ENCODE measurements at regions not wholly inside any gene's neighbourhood (a gene's known extent, or its start where the extent isn't known, plus 50 kb on each side); places are given as distances from the start of the nearest gene placed in this dataset.
A peak's percentile ranks its signal among the peaks of the same experiment; 100 is the strongest.

DNA sequence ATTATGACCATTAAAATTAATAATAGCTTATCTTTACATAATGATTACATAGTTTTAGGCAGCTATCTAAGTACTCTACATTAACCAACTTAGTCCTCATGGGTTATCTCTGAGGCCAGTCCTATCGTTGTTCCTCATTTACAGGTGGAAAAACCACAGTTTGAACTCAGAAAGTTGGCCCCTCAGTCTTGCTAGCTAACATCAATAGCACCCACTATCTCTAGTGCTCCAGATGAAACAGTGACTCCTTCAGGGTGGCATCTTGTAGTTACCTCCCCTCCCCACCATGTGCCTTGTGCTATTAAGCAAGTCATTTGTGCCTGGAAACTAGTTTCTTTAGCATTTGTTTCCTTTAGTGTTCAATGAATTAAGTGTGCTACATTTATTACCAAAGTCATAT lies 1086.7 kb downstream of the EFNB2 start:
- DNase-seq, result no peak
- H3K27me3 Mint-ChIP-seq (ENCODE audit: insufficient read depth), result no peaks in the 10 kb centered on the region; the same call in 1 of the 2 replicates
- no peaks in the 10 kb centered on the region for H3K36me3 Mint-ChIP-seq (ENCODE audit: low read depth)
- H3K9me3 Mint-ChIP-seq, result peaks cover 4% of the 10 kb centered on the region; the same call in 1 of the 2 replicates
- TF ChIP-seq, protein P1, sequence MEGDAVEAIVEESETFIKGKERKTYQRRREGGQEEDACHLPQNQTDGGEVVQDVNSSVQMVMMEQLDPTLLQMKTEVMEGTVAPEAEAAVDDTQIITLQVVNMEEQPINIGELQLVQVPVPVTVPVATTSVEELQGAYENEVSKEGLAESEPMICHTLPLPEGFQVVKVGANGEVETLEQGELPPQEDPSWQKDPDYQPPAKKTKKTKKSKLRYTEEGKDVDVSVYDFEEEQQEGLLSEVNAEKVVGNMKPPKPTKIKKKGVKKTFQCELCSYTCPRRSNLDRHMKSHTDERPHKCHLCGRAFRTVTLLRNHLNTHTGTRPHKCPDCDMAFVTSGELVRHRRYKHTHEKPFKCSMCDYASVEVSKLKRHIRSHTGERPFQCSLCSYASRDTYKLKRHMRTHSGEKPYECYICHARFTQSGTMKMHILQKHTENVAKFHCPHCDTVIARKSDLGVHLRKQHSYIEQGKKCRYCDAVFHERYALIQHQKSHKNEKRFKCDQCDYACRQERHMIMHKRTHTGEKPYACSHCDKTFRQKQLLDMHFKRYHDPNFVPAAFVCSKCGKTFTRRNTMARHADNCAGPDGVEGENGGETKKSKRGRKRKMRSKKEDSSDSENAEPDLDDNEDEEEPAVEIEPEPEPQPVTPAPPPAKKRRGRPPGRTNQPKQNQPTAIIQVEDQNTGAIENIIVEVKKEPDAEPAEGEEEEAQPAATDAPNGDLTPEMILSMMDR (IDR thresholded peaks at IDR 0.05), result no peak
- no peak overlapping the region for H3K4me3 Mint-ChIP-seq
- H3K4me1 Mint-ChIP-seq (ENCODE audit: low read depth), result peaks cover 22% of the 10 kb centered on the region; the same call in 1 of the 2 replicates
- no peak overlapping the region for H3K27ac Mint-ChIP-seq

DNA sequence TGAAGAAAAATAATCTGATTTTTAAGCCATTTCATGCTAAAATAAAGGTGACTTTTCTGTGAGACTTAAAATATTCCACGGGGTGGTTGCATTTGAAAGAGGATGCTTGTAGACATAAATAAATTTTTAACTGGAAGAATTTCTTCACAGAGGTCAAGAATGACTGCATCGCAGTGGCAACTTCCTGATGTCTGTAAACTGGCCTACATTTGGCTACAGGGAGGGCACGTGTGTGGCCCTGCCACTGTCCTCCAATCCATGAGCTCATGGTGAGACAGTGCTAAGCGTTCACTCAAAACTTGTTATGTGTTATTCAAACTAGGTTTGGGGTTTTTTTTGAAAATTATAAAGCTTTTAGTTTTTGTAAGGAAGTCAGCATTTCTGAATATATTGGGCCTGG lies 1089.3 kb downstream of the EFNB2 start:
- Mint-ChIP-seq H3K36me3 (ENCODE audit: low read depth) (no peaks in the 10 kb centered on the region), H3K4me3 (peak overlapping the region; percentile 73; the same call in 1 of the 2 replicates), H3K27ac (peak overlapping the region; percentile 80; the same call in 1 of the 2 replicates), H3K4me1 (ENCODE audit: low read depth) (peaks cover 37% of the 10 kb centered on the region; the same call in 1 of the 2 replicates), H3K27me3 (ENCODE audit: insufficient read depth) (no peaks in the 10 kb centered on the region), H3K9me3 (no peaks in the 10 kb centered on the region; the same call in 1 of the 2 replicates)
- no peak for DNase-seq
- TF ChIP-seq, protein P1 (IDR thresholded peaks at IDR 0.05), result no peak

DNA sequence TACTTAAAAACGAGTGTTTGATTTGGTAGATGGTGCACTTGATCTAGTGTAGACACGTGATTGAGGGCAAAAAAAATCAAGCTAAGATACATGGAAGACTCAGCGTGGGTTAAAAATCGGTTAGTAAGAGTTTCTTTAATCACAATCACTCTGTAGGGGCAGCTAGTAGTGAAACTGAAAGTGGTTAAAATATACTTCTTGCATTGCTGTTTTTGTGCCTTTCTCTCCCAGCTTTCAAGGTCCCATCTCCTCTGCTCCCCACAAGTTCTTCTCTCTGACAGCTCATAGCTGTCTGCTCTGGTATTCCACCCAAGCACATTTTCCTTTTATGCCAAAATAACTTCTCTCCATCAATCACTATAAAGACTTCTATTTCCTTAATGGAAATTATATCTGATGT lies 1089.7 kb downstream of the EFNB2 start:
- peaks cover 41% of the 10 kb centered on the region; the same call in 1 of the 2 replicates for H3K4me1 Mint-ChIP-seq (ENCODE audit: low read depth)
- TF ChIP-seq, protein P1 (IDR thresholded peaks at IDR 0.05), result no peak
- H3K27ac Mint-ChIP-seq, result peak overlapping the region; percentile 80; the same call in 1 of the 2 replicates
- H3K9me3 Mint-ChIP-seq, result no peaks in the 10 kb centered on the region; the same call in 1 of the 2 replicates
- H3K4me3 Mint-ChIP-seq, result peak overlapping the region; percentile 73; the same call in 1 of the 2 replicates
- no peaks in the 10 kb centered on the region for H3K36me3 Mint-ChIP-seq (ENCODE audit: low read depth)
- no peak for DNase-seq
- no peaks in the 10 kb centered on the region for H3K27me3 Mint-ChIP-seq (ENCODE audit: insufficient read depth)

DNA sequence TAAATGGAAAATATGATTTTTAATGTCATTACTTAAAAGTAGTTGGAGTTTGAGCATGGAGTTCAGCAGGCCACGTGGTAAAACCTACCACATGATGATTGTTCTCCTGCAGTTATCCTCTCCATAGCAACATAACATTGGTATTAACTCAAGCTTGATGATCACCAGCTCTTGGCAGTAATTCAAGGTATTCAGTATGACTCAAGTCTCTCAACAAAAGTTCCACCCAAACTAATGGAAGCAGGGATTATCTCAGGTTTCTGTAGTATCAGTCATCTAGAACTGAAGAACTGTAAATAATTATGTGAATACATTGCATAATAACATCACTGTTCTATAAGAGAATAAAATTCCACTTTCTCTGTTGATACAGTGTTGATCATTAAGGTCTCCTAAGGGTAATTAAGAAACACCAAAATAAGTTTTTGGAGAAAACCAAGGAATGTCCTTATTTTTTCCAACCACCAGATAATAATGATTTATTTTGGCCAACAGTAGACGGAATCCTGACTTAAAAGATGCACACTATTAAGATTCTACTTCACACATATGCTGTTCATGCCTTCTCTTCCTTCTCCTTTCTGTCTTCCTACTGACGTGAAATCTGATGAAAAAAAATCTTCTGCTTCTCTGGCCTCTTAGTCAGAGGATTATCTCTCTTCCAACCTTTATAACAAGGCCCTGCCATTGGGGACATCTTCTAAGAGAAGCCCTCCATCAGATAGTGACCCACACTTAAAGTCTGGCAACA lies 1092.3 kb downstream of the EFNB2 start:
- TF ChIP-seq, protein P1 (IDR thresholded peaks at IDR 0.05), result no peak
- DNase-seq, result peak; percentile 75
- Mint-ChIP-seq H3K4me1 (ENCODE audit: low read depth) (peaks cover 52% of the 10 kb centered on the region; the same call in 1 of the 2 replicates), H3K27me3 (ENCODE audit: insufficient read depth) (no peaks in the 10 kb centered on the region), H3K4me3 (no peak overlapping the region), H3K9me3 (no peaks in the 10 kb centered on the region; the same call in 1 of the 2 replicates), H3K36me3 (ENCODE audit: low read depth) (no peaks in the 10 kb centered on the region), H3K27ac (peak overlapping the region; percentile 86)

DNA sequence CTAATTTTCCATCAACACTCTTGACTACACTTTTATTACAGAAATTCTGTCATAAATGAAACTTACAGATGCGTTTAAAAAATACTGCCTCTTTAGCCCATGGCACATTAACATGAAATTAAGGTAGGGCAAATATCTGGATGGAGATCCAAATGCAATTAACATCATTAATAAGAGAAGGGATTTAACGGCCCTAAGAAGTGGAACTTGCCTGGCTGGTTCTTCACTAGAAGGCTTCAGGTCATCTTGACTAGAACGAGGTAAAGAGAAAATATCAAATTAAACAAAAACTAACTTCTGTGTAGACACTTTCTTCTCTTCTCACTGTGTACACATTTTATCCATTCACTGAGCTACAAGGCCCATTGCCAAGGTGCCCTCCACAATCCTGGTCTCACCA lies 1093.4 kb downstream of the EFNB2 start:
- peak overlapping the region; percentile 86; the same call in 1 of the 2 replicates for H3K27ac Mint-ChIP-seq
- no peaks in the 10 kb centered on the region for H3K36me3 Mint-ChIP-seq (ENCODE audit: low read depth)
- peak overlapping the region; percentile 11; the same call in 1 of the 2 replicates for H3K4me3 Mint-ChIP-seq
- no peaks in the 10 kb centered on the region for H3K27me3 Mint-ChIP-seq (ENCODE audit: insufficient read depth)
- TF ChIP-seq, protein P1 (IDR thresholded peaks at IDR 0.05), result no peak
- peaks cover 53% of the 10 kb centered on the region; the same call in 1 of the 2 replicates for H3K4me1 Mint-ChIP-seq (ENCODE audit: low read depth)
- no peak for DNase-seq
- H3K9me3 Mint-ChIP-seq, result no peaks in the 10 kb centered on the region; the same call in 1 of the 2 replicates
